HuH-7.5 (cell line): ENCODE measurements at regions not wholly inside any gene's neighbourhood (a gene's known extent, or its start where the extent isn't known, plus 50 kb on each side); places are given as distances from the start of the nearest gene placed in this dataset.
"Not testable (repeated sequence)": the region's sequence is repeated elsewhere in the genome, so short reads cannot be mapped to it uniquely, and the experiment has no call there.

ENCODE experiments used
- DNase-seq: peaks from one replicate; pipeline ENCODE4 v3.0.0; 2011; ENCODE audit warnings: low spot score

- no peak for DNase-seq
These were observed 52.3 kb upstream of the CNOT10 start for GRCh38 chr3:32632533-32633265.

GRCh38 chr3:32630266-32630665, 54.7 kb upstream of the CNOT10 start:
- DNase-seq = peak; percentile 57

- DNase-seq = no peak
These were observed 56.0 kb upstream of the DYNC1LI1 start for GRCh38 chr3:32626631-32627030.

GRCh38 chr3:32625543-32626176, 55.0 kb upstream of the DYNC1LI1 start:
- not testable (repeated sequence) for DNase-seq

GRCh38 chr3:32623532-32623931, 52.9 kb upstream of the DYNC1LI1 start:
- DNase-seq = no peak

- no peak for DNase-seq
These were observed 50.8 kb upstream of the DYNC1LI1 start for GRCh38 chr3:32621466-32621865.

GRCh38 chr3:32620611-32621310, 50.1 kb upstream of the DYNC1LI1 start:
- DNase-seq = no peak
